ENCODE measurements at regions not wholly inside any gene's neighbourhood (a gene's known extent, or its start where the extent isn't known, plus 50 kb on each side); places are given as distances from the start of the nearest gene placed in this dataset.
"Not testable (repeated sequence)": the region's sequence is repeated elsewhere in the genome, so short reads cannot be mapped to it uniquely, and the experiment has no call there.

DNA sequence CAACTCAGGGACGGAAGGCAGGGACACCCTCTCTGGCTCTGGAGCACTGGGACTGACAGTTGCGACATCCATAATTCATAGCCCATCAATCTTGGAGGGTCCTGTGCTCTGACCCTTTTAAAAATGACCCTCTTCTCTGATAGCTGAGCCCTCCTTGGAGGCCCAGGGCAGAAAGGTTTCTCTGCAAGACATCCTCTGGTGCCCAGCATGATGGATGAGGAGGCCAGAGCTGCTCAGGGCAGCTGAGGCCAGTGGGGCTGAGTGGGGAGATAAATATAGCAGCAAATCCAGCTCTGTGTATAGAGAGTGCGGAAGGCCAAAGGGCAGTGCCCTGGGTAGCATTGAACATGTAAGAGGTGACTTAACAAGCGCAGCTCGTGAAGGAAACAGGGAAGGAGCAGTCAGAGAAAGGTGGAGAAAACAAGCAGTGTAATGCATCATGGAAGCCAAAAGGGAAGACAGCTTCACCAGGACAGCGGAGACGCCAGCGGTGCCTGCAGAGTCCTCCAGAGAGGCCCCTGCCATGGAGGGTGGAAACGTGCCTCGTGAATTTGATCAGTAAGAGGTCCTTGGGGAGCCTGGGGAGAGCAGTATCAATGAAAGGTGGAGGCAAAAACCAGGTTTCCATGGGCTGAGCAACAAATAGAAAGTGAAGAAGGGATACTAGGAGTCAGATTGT lies 50.4 kb upstream of the FMOD start:
- H3K27me3 Mint-ChIP-seq = peaks cover 21% of the 10 kb centered on the region
- H3K4me3 Mint-ChIP-seq = no peak overlapping the region
- H3K36me3 Mint-ChIP-seq = no peaks in the 10 kb centered on the region

DNA sequence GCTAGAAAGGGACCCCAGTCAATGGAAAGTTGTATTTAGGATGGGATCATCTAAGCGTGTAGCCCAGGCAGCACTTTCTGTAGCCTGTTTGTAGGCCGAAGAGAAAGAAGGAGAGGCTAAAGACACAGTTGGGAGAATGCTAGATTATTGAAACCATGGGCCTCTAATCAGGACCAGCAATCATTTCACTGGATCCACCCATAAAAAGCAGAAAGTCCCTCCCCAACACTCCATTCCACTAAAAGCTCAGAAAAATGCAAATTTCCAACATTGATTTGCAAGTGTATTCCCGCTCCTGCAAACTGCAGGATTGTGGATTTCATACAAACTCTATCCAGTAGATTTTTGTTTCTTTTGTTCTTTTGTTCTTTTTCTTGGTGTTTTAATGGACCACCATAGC lies 51.2 kb upstream of the FMOD start:
- H3K4me1 Mint-ChIP-seq = peaks cover 1 to 6% (median 5%) of the 10 kb centered on the region in 3 donors
- H3K4me3 Mint-ChIP-seq = no peak overlapping the region
- no peaks in the 10 kb centered on the region for H3K36me3 Mint-ChIP-seq
- H3K27me3 Mint-ChIP-seq = peaks cover 16% of the 10 kb centered on the region
- no peak overlapping the region for H3K27ac Mint-ChIP-seq
- H3K9me3 Mint-ChIP-seq = peaks cover 0 to 1% (median 0%) of the 10 kb centered on the region in 3 donors

More for the DNA sequence above, 50.4 kb upstream of the FMOD start:
- no peaks in the 10 kb centered on the region for H3K9me3 Mint-ChIP-seq
- H3K27ac Mint-ChIP-seq = no peak overlapping the region
- peaks cover 1 to 6% (median 5%) of the 10 kb centered on the region in 3 donors for H3K4me1 Mint-ChIP-seq

DNA sequence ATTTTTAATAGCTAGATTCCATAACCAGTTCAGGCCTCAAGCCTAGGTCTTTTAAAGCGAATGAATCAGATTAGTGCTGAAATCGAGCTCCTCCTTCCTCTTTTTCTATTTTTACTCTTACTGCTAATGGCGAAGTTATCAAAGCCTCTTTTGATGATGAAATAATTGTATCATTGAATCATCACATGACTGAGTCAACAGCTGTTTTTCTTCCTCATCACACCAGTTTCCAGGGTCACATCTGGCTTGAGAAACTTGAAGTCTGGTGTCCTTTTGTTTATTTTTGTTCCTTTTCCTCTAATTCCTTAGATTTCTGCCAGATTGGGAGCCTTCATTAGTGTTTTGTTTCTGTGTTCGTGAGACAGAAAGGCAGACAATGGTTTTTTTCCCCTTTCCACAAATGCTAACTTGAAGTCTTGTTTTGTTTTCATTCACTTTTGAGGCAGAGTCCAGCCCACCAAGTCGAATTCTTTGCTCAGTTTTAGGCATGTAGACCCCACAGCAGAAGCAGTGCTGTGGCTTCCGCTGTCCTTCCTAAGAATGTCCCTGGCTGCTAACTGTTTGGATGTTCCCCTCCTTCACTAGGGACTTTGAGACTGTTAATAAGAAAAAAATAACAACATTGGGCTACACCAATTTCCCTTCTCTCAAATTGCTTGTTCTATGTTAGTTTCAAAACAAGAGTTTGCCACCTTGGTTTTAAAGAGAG lies 51.9 kb upstream of the FMOD start:
- Mint-ChIP-seq H3K4me3 (no peak overlapping the region), H3K27me3 (peaks cover 12% of the 10 kb centered on the region), H3K36me3 (no peaks in the 10 kb centered on the region), H3K4me1 (peaks cover 1 to 6% (median 5%) of the 10 kb centered on the region in 3 donors), H3K27ac (no peak overlapping the region), H3K9me3 (peaks cover 0 to 2% (median 0%) of the 10 kb centered on the region in 3 donors)

DNA sequence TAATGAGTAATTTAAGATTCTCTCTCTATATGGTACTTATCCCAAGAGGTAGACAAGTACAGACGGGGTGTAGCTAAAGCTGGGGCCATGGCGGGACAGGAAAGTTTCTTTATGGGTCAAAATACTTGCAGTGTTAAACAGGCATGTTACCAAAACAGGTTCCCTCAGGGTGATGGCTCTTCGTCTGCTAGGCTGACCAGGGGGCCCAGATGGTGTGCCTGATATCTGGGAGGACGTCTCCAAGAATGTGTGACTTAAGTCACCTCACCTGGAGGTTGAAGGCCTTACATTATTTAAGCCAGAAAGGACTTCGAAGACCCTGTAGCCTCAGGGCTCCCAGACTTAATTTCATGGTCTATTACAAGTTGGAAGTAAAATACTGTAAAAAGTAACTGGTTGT lies 52.7 kb upstream of the FMOD start:
- Mint-ChIP-seq H3K4me3 (peak overlapping the region in 1 of 4 donors; percentile 65), H3K27ac (peak overlapping the region in 1 of 3 donors; percentile 6), H3K9me3 (peaks cover 0 to 4% (median 0%) of the 10 kb centered on the region in 3 donors), H3K36me3 (no peaks in the 10 kb centered on the region), H3K27me3 (peaks cover 8% of the 10 kb centered on the region), H3K4me1 (peaks cover 1 to 6% (median 5%) of the 10 kb centered on the region in 3 donors)

DNA sequence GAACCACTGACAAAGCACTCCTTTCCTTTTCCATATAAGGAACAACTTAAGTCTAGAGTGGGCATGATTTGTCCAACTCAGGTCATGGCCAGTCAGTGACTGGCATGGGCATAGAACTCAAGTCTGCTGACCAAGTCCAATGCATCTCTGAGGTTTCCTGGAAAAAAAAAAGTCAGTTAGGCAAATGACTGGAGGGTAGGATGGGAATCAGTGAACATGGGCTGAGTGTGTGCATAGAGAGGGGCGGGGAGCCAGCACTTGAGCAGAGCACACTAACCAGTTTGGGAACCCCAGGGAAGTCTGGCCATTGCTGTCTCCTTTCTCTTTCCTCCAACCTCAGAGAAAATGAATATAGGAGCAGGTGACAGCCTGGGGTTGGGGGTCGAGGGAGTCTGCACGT lies 53.6 kb upstream of the FMOD start:
- Mint-ChIP-seq H3K27ac (no peak overlapping the region), H3K4me3 (no peak overlapping the region)

DNA sequence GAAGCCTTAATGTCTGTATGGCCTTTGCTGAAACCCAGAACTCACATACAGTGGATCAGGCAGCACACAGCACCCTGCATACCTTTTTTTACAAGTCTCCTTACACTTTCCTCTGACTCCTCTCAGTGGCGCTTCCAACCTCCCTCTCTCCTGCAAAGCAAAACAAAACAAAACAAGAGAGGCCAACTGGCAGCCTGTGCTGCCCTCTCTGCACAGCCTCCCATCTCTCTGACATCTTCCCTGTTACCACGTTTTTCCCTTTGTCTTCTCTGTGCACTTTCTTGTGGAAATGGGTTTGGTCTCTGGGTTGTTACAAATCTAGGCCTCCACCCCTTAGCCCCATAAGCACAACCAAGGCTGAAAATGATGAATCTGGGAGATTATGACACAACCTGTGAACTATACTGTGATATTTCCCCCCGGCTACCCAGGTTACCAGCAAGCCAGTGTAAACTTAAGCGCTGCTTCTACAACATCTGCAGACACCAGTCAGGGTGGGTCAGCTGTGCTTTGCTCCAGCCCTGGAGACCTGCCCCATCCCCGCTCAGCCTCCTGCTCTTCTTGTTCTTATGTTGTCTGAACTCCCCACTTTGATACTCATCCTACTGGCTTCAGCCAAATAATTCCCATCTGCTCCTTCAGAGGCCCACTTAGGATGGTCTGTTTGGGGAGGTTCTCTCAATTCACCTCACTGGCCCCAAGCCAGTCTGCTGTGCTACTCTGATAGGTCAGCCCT lies 54.9 kb upstream of the FMOD start:
- no peak overlapping the region for H3K27ac Mint-ChIP-seq
- H3K9me3 Mint-ChIP-seq = peaks cover 0 to 7% (median 0%) of the 10 kb centered on the region in 3 donors
- H3K4me1 Mint-ChIP-seq = peaks cover 15 to 24% (median 24%) of the 10 kb centered on the region in 3 donors
- H3K36me3 Mint-ChIP-seq = no peaks in the 10 kb centered on the region
- peaks cover 9% of the 10 kb centered on the region for H3K27me3 Mint-ChIP-seq
- H3K4me3 Mint-ChIP-seq = no peak overlapping the region

More for the DNA sequence above, 53.6 kb upstream of the FMOD start:
- no peaks in the 10 kb centered on the region for H3K36me3 Mint-ChIP-seq
- peaks cover 9% of the 10 kb centered on the region for H3K27me3 Mint-ChIP-seq
- peaks cover 7 to 13% (median 12%) of the 10 kb centered on the region in 3 donors for H3K4me1 Mint-ChIP-seq
- peaks cover 0 to 4% (median 0%) of the 10 kb centered on the region in 3 donors for H3K9me3 Mint-ChIP-seq

DNA sequence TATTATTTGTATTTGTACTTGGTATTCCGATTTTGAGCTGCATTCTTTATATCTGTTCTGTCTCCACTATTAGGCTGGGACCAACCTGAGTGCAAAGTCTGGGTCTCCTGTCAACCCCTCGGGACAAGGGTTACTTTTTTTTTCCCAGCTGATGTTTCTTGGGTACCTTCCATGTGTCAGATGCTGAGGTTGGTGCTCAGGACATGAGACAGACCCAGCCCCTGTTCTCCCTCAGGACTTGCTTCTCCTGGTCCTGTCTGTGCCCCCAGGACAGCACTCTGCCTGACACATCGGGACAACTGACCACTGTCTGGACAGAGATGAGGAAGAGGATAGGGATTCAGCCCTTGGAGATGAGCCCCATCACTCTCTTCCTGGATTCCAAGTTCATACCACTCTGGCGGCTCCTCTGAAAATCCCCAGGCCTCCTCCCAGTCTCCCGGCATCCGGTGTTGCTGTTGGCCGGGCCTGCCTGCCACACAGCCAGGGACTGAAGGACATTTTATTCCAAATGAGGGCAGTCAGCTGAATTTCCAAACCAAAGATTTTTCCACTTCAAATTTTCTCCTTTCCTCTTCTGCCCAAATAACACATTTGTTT lies 55.6 kb upstream of the FMOD start:
- H3K4me1 Mint-ChIP-seq = peaks cover 17 to 24% (median 24%) of the 10 kb centered on the region in 3 donors
- H3K4me3 Mint-ChIP-seq = no peak overlapping the region
- H3K27me3 Mint-ChIP-seq = peaks cover 9% of the 10 kb centered on the region
- H3K36me3 Mint-ChIP-seq = no peaks in the 10 kb centered on the region
- H3K27ac Mint-ChIP-seq = no peak overlapping the region
- H3K9me3 Mint-ChIP-seq = peaks cover 0 to 10% (median 2%) of the 10 kb centered on the region in 3 donors

DNA sequence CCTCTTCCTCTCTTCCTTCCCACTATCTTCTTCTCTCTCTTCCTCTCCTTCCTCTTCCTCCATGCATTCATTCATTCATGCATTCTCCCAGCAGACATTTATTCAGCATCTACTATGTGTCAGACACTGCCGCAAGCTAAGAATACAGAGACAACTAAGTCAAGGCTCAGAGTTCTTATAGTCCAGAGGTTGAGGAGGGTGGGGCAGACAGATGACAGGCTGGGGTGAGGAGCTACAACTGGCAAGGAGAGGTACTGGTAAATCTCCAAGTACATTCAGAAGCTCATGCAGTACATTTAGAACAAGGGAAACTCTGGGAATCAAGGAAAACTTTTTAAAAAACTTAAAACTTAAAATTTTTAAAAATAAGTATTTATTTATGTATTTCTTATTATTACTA lies 56.4 kb upstream of the FMOD start:
- H3K27ac Mint-ChIP-seq = no peak overlapping the region
- no peak overlapping the region for H3K4me3 Mint-ChIP-seq
- H3K27me3 Mint-ChIP-seq = peaks cover 9% of the 10 kb centered on the region

DNA sequence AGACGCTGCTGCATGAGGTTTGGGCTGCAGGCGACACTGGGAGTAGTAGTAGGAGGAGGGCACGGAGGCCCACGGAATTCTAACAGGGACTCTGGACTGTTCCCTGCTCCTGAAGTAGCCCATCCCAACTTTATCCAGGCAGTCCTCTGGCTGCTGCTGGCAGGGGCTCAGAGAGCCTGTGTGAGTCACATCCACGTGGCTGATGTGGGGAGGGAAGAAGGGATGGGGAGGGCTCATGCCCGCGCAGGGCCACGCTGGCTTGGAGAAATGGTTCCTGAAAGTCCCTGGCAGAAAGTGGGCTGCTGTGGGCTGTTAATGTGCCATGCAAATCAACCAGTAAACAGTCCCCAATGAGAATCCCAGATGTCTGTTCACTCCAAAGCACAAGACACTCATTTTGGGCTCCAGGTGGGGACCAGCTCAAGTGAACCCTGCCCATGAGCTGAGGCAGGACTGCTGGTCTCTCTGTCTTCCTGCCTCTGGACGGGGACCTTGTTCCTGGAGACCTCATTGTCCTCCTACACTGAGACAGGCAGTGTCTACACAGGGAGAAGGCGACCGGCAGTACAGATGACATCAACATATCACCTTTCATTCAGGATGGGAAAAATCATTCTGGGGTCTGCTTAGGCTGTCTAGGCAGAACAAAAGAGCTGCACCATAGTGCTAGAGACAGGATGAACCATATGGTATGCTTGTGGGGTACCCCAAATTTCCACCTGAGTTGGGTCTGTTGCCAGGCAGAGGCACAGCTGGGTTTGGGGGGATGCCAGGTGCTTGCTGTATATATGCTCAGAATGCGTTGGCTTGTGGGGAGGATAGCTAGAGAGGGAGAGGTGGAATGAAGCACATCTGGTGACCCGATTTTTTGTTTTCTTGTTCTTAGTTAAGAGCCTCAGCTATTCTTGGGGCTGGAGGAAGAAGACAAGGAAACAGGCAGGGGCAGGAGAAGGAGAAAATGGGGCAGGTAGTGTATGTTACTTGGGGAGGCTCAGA lies 57.9 kb upstream of the FMOD start:
- Mint-ChIP-seq H3K4me1 (peaks cover 15 to 19% (median 18%) of the 10 kb centered on the region in 3 donors), H3K4me3 (peak overlapping the region in 1 of 4 donors; percentile 19), H3K36me3 (no peaks in the 10 kb centered on the region), H3K27me3 (peaks cover 13% of the 10 kb centered on the region), H3K9me3 (peaks cover 5 to 21% (median 7%) of the 10 kb centered on the region in 3 donors), H3K27ac (no peak overlapping the region)

More for the DNA sequence above, 56.4 kb upstream of the FMOD start:
- Mint-ChIP-seq H3K36me3 (no peaks in the 10 kb centered on the region), H3K4me1 (peaks cover 17 to 24% (median 24%) of the 10 kb centered on the region in 3 donors), H3K9me3 (peaks cover 0 to 10% (median 2%) of the 10 kb centered on the region in 3 donors)

DNA sequence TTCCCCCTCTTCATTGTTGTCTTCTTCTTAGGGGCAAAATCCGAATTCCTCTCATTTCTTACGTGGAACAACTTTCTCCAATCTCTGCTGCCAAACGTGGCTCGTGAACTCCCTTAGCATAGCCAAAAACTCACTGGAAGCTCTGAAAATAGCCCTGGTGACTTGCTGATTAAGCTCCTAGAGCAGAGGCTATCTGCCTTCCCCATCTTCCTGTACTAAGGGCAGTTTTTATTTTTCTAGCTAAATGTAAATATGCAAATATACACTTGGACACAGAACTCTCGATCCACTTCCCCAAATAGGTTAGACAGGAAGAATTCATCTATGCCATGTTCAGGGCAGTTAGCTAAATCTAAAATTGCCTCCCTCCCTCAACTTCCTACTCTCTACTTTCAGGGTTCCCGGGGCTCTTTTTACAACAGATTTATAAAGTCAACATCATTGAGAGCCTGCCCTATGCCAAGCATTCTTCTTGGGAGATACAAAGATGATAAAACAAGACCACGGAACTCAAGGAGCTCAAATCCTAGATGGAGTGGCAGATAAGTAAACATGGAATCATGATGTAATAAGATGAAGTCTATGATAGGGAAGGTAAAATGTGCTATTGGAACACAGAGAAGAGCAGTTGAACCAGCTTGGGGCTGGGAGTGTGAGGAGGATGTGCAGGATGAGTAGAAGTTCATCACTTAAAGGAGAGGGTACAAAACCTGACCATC lies 59.4 kb upstream of the FMOD start:
- Mint-ChIP-seq H3K4me1 (peaks cover 15 to 19% (median 18%) of the 10 kb centered on the region in 3 donors), H3K9me3 (peaks cover 8 to 27% (median 10%) of the 10 kb centered on the region in 3 donors), H3K27me3 (peaks cover 11% of the 10 kb centered on the region), H3K4me3 (peak overlapping the region in 2 of 4 donors; percentile 45 to 71), H3K27ac (peak overlapping the region in 1 of 3 donors; percentile 18), H3K36me3 (peaks cover 2% of the 10 kb centered on the region)

DNA sequence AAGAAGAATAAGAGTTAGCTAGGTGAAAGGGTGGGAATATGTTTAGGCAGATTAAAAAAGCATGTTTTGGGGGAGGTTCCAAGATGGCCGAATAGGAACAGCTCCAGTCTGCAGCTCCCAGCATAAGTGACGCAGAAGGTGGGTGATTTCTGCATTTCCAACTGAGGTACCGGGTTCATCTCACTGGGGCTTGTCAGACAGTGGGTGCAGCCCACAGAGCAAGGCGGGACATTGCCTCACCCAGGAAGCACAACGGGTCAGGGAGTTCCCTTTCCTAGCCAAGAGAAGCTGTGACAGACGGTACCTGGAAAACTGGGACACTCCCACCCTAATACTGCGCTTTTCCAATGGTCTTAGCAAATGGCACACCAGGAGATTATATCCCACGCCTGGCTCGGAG lies 60.5 kb upstream of the FMOD start:
- H3K9me3 Mint-ChIP-seq = peaks cover 8 to 27% (median 10%) of the 10 kb centered on the region in 3 donors
- H3K36me3 Mint-ChIP-seq, H3K27ac Mint-ChIP-seq, H3K4me3 Mint-ChIP-seq: not testable (repeated sequence)
- H3K4me1 Mint-ChIP-seq = peaks cover 15 to 19% (median 18%) of the 10 kb centered on the region in 3 donors
- peaks cover 10% of the 10 kb centered on the region for H3K27me3 Mint-ChIP-seq

DNA sequence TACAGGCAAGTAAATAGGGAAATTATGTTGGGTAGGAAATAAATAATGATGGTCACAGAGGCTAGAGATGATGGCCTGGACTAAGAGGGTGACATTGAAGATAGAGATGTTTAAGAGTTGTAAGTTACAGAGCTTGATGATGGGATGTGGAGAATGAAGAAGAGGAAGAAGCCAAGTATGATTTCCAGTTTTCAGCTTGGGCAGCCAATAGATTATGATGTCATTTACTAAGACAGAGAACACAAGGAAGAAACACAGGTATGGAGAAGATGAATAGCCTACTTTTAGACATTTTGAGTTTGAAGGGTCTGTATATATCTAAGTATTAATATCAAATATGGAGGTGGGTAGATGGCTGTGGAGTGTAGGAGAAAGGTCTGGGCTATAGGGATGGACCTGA lies 56.0 kb upstream of the PRELP start:
- H3K4me1 Mint-ChIP-seq = no peaks in the 10 kb centered on the region
- H3K27me3 Mint-ChIP-seq = peaks cover 4% of the 10 kb centered on the region
- no peak overlapping the region for H3K27ac Mint-ChIP-seq
- H3K4me3 Mint-ChIP-seq = no peak overlapping the region
- H3K36me3 Mint-ChIP-seq = peaks cover 2% of the 10 kb centered on the region
- H3K9me3 Mint-ChIP-seq = peaks cover 0 to 3% (median 0%) of the 10 kb centered on the region in 3 donors

DNA sequence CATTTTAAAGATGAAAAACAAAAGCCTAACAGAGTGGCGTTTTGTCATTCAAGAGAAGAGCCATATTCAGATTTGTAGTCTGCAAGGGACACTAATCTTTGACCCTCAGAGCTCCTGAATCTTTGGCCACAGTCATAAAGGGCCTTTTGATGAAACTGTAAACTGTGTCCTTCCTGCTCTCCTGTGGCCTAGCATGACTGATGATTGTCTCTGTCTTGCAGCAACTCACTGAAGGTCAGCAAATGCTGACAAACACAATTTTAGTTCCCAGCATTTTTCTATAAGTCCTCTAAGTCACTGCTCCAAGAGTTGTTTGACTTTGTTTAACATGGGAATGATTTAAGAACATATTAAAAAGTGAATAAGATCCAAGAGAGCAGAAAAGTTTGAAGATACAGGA lies 55.3 kb upstream of the PRELP start:
- no peak overlapping the region for H3K27ac Mint-ChIP-seq
- peaks cover 2% of the 10 kb centered on the region for H3K36me3 Mint-ChIP-seq

More for the DNA sequence above, 55.3 kb upstream of the PRELP start:
- Mint-ChIP-seq H3K9me3 (peaks cover 0 to 1% (median 0%) of the 10 kb centered on the region in 3 donors), H3K4me3 (no peak overlapping the region), H3K4me1 (no peaks in the 10 kb centered on the region), H3K27me3 (peaks cover 2% of the 10 kb centered on the region)
